ENCODE measurements at regions not wholly inside any gene's neighbourhood (a gene's known extent, or its start where the extent isn't known, plus 50 kb on each side); places are given as distances from the start of the nearest gene placed in this dataset.

DNA sequence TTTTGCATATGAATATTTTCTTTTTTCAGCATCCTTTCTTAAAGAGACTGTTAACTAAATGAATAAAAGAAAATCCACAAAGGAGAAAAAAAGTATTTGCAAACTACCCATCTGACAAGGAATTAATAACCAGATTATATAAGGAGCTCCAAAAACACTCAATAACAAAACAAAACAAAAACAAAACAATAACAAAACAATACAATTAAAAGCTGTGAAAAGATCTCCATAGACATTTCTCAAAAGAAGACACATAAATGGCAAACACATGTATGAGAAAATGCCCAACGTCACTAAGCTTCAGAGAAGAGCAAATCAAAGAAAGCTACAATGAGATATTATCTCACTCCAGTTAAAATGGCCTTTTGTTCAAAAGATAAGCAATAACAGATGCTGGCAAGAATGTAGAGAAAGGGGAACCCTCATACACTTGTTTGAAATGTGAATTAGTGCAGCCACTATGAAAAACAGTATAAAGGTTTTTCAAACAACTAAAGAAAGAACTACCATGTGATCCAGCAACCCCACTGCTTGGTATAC is 1310.0 kb upstream of the EYS start:
- TF ChIP-seq ZNF384 (IDR thresholded peaks at IDR 0.05) = no peak
- no peak for TF ChIP-seq BHLHE40 (IDR thresholded peaks at IDR 0.05; ENCODE audit: borderline replicate concordance)
- TF ChIP-seq, protein P1, sequence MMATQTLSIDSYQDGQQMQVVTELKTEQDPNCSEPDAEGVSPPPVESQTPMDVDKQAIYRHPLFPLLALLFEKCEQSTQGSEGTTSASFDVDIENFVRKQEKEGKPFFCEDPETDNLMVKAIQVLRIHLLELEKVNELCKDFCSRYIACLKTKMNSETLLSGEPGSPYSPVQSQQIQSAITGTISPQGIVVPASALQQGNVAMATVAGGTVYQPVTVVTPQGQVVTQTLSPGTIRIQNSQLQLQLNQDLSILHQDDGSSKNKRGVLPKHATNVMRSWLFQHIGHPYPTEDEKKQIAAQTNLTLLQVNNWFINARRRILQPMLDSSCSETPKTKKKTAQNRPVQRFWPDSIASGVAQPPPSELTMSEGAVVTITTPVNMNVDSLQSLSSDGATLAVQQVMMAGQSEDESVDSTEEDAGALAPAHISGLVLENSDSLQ (IDR thresholded peaks at IDR 0.05) = no peak
- no peak for TF ChIP-seq SP1 (IDR thresholded peaks at IDR 0.05)
- TF ChIP-seq TARDBP (IDR thresholded peaks at IDR 0.05) = no peak
- no peak for TF ChIP-seq FOXA1 (IDR thresholded peaks at IDR 0.05)
